Osteocyte (in vitro differentiated cells): ENCODE measurements at regions not wholly inside any gene's neighbourhood (a gene's known extent, or its start where the extent isn't known, plus 50 kb on each side); places are given as distances from the start of the nearest gene placed in this dataset.

ENCODE experiments used
- DNase-seq: peaks from one replicate; pipeline ENCODE4 v3.0.0; 2021; ENCODE audit warnings: mixed read lengths; ENCODE audit not compliant: unreplicated experiment; ENCODE audit errors: extremely low spot score
- H3K27ac Mint-ChIP-seq: one replicate; pipeline ENCODE4 v1.8.0; 2021; ENCODE audit warnings: mild to moderate bottlenecking, mixed read lengths; ENCODE audit not compliant: unreplicated experiment
- H3K27me3 Mint-ChIP-seq: one replicate; pipeline ENCODE4 v1.8.0; 2021; ENCODE audit warnings: mixed read lengths; ENCODE audit not compliant: unreplicated experiment
- H3K36me3 Mint-ChIP-seq: one replicate; pipeline ENCODE4 v1.8.0; 2021; ENCODE audit warnings: mixed read lengths; ENCODE audit not compliant: unreplicated experiment
- H3K4me1 Mint-ChIP-seq: one replicate; pipeline ENCODE4 v1.8.0; 2021; ENCODE audit warnings: mixed read lengths; ENCODE audit not compliant: unreplicated experiment
- H3K4me3 Mint-ChIP-seq: one replicate; pipeline ENCODE4 v1.8.0; 2021; ENCODE audit warnings: mild to moderate bottlenecking, moderate library complexity, mixed read lengths; ENCODE audit not compliant: unreplicated experiment
- H3K9me3 Mint-ChIP-seq: one replicate; pipeline ENCODE4 v1.8.0; 2021; ENCODE audit warnings: mixed read lengths; ENCODE audit not compliant: unreplicated experiment
- TF ChIP-seq, protein P1 (sequence below): fragments of 200-600 bp; sonication (generic); IDR thresholded peaks from 2 replicates; pipeline ENCODE4 v1.5.0; 2021; ENCODE audit warnings: antibody characterized with exemption, mild to moderate bottlenecking, moderate library complexity

DNA sequence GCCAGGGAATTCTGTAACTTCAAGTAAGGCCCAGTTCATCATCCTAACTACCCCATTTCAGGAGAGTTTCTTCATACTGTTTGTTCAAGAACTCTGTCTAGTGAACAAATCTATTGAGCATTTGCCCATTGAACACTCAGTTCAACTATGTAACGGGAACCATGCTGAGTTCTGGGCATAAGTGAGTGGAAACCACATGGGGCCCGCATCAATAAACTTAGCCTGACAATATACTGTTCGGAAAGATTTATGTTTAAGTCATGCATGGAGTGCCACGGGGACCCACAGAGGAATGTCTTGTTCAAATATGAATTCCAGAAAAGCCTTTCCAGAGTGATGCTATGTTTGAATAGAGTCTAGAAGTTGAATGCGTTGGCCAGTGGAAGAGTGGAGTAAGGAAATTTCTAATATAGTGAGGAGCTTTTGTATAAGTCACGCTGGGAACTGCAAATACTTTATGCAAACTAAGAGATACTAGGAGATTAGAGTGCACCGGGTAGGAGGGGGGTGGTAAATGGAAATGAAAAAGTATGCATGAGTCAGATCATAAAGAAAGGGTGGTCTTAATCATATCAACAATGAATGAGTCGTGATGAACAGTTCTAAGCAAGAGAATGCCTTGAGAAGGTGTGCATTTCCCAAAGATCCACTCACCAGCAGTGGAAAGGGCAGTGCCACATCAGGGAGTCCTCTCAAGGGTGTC lies 279.8 kb downstream of the VPS13C start:
- TF ChIP-seq, protein P1, sequence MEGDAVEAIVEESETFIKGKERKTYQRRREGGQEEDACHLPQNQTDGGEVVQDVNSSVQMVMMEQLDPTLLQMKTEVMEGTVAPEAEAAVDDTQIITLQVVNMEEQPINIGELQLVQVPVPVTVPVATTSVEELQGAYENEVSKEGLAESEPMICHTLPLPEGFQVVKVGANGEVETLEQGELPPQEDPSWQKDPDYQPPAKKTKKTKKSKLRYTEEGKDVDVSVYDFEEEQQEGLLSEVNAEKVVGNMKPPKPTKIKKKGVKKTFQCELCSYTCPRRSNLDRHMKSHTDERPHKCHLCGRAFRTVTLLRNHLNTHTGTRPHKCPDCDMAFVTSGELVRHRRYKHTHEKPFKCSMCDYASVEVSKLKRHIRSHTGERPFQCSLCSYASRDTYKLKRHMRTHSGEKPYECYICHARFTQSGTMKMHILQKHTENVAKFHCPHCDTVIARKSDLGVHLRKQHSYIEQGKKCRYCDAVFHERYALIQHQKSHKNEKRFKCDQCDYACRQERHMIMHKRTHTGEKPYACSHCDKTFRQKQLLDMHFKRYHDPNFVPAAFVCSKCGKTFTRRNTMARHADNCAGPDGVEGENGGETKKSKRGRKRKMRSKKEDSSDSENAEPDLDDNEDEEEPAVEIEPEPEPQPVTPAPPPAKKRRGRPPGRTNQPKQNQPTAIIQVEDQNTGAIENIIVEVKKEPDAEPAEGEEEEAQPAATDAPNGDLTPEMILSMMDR, result no peak
- H3K9me3 Mint-ChIP-seq, result no peaks in the 10 kb centered on the region
- DNase-seq, result no peak
- H3K27me3 Mint-ChIP-seq, result peaks cover 10% of the 10 kb centered on the region
- no peaks in the 10 kb centered on the region for H3K4me1 Mint-ChIP-seq
- H3K27ac Mint-ChIP-seq, result no peak overlapping the region
- no peaks in the 10 kb centered on the region for H3K36me3 Mint-ChIP-seq
- no peak overlapping the region for H3K4me3 Mint-ChIP-seq

DNA sequence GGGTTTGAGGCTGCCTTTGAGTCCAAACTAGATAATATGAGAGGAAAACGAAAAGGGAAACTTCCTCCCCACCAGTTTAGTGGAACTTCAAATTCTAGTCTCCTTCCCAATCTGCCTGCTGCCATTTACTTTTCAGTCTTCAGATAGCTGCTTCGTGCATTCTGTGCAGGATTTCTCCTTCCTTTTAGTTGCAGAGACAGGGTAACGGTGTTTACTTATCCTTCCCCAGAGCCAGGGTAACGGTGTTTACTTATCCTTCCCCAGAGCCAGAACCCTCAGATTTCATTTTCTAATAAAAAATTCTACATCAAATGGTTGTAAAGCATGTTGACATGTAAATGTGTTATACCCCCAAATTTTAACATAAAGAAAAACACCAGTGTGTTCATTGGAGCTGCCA lies 282.6 kb downstream of the VPS13C start:
- Mint-ChIP-seq H3K4me1 (no peaks in the 10 kb centered on the region), H3K27me3 (peaks cover 11% of the 10 kb centered on the region), H3K36me3 (no peaks in the 10 kb centered on the region), H3K27ac (no peak overlapping the region), H3K4me3 (no peak overlapping the region), H3K9me3 (peaks cover 4% of the 10 kb centered on the region)
- TF ChIP-seq, protein P1, result no peak
- DNase-seq, result no peak

DNA sequence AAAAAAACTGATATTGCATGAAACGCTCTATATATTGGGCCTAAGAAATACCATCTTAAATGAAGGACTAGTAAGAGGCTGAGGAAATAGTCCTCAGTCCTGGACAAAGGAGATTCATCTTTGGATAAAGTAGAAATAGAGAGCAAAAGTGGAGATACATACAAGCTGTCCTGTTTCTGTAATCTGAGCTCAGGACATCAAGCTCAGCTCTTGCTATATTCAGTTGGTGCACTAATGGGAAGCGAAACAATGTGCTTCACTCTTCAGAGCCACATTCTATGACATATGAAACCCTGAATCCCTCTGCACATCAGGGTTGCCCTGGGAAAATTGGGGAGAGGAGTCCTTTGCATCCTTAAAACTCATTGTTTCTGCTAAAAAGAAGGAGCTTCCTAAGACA lies 290.7 kb downstream of the VPS13C start:
- no peak overlapping the region for H3K4me3 Mint-ChIP-seq
- H3K27me3 Mint-ChIP-seq, result peaks cover 9% of the 10 kb centered on the region
- H3K36me3 Mint-ChIP-seq, result no peaks in the 10 kb centered on the region
- no peak overlapping the region for H3K27ac Mint-ChIP-seq
- H3K9me3 Mint-ChIP-seq, result peaks cover 4% of the 10 kb centered on the region
- DNase-seq, result no peak
- TF ChIP-seq, protein P1, result no peak
- no peaks in the 10 kb centered on the region for H3K4me1 Mint-ChIP-seq

DNA sequence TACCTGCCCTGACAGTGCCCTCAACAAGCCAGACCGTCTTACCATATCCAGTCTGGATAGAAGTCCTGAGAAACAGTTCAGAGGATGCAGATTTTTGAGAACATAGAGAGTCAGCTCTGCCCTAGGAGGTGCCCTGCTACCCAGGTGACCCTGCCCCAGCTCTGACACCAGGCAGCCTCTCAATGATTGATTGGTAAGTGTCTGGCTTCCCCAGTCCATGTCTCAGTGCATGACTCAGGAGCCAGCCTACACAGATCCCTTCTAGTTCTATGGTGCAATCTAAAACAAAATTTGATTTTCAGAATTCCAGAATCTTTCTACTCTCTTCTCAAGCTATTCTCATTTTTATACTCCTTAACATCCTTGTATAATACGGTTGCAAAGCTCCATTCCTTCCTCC lies 292.1 kb downstream of the VPS13C start:
- H3K36me3 Mint-ChIP-seq, result no peaks in the 10 kb centered on the region
- no peak overlapping the region for H3K27ac Mint-ChIP-seq
- TF ChIP-seq, protein P1, result no peak
- H3K4me3 Mint-ChIP-seq, result no peak overlapping the region
- H3K4me1 Mint-ChIP-seq, result no peaks in the 10 kb centered on the region
- peaks cover 8% of the 10 kb centered on the region for H3K27me3 Mint-ChIP-seq
- DNase-seq, result no peak
- H3K9me3 Mint-ChIP-seq, result peaks cover 2% of the 10 kb centered on the region

DNA sequence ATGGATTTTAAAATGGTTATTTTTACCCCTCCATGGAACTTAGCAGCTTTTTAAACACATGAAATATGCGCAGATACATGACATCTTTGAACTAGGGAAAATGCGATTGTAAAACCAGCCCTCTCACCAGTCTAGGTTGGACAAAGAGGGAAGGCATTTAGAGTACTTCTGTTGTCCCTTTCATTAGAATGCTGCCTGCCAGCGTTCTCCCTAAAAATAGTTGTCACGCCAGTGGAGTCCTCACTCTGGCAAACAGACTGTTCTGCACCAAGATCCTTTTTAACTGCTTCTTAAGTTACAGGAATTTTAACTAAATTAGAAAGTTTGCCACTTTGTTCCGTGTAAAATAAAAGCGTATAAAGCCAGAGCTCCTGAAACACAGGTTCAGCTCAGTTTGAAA lies 295.3 kb downstream of the VPS13C start:
- Mint-ChIP-seq H3K4me3 (no peak overlapping the region), H3K9me3 (no peaks in the 10 kb centered on the region), H3K36me3 (no peaks in the 10 kb centered on the region), H3K27ac (no peak overlapping the region), H3K27me3 (peaks cover 8% of the 10 kb centered on the region), H3K4me1 (no peaks in the 10 kb centered on the region)
- TF ChIP-seq, protein P1, result no peak
- no peak for DNase-seq
